ENCODE measurements at regions not wholly inside any gene's neighbourhood (a gene's known extent, or its start where the extent isn't known, plus 50 kb on each side); places are given as distances from the start of the nearest gene placed in this dataset.
A peak's percentile ranks its signal among the peaks of the same experiment; 100 is the strongest.

- H3K27ac ChIP-seq = no peak overlapping the region
- H3F3A ChIP-seq (ENCODE audit: insufficient read depth) = no peaks in the 10 kb centered on the region
- no peaks in the 10 kb centered on the region for H3K9me3 ChIP-seq (ENCODE audit: low read depth)
- H4K20me1 ChIP-seq (ENCODE audit: insufficient read depth) = no peaks in the 10 kb centered on the region
- no peak overlapping the region for H3K4me2 ChIP-seq (ENCODE audit: unreplicated experiment)
- H3K27me3 ChIP-seq (replicated peaks; ENCODE audit: insufficient read depth) = no peaks in the 10 kb centered on the region
- TF ChIP-seq EZH2 (IDR thresholded peaks at IDR 0.05; ENCODE audit: insufficient read depth, poor library complexity, severe bottlenecking) (no peak), EZH2phosphoT487 (IDR thresholded peaks at IDR 0.05; ENCODE audit: insufficient read depth, low read depth) (no peak)
- H3K9me2 ChIP-seq (ENCODE audit: insufficient read depth) = no peaks in the 10 kb centered on the region
- H3K36me3 ChIP-seq (ENCODE audit: low read depth) = no peaks in the 10 kb centered on the region
- no peak for DNase-seq
- in situ Hi-C loops (cut with MboI) = no loop called here
- H3K79me2 ChIP-seq (ENCODE audit: insufficient read depth) = no peaks in the 10 kb centered on the region
- 73 to 82% methylated on average over 6 of the region's 6 CpGs for WGBS, 2 experiments (ENCODE audit: low coverage in 1 of 2, low lambda C conversion rate in 2 of 2, missing lambda C conversion rate in 2 of 2)
- no peak overlapping the region for H2AFZ ChIP-seq
- no peak overlapping the region for H3K4me3 ChIP-seq
- no peak overlapping the region for H3K9ac ChIP-seq
- H3K4me1 ChIP-seq (ENCODE audit: insufficient read depth) = no peaks in the 10 kb centered on the region
Measured at GRCh38 chr6:84860509-84860908, 96.1 kb upstream of the TBX18 start.

- DNase-seq = no peak
- Histone ChIP-seq H3K4me3 (no peak overlapping the region), H3K79me2 (ENCODE audit: insufficient read depth) (no peaks in the 10 kb centered on the region), H3K9ac (no peak overlapping the region), H2AFZ (no peak overlapping the region), H4K20me1 (ENCODE audit: insufficient read depth) (no peaks in the 10 kb centered on the region), H3K36me3 (ENCODE audit: low read depth) (no peaks in the 10 kb centered on the region), H3K4me2 (ENCODE audit: unreplicated experiment) (no peak overlapping the region), H3F3A (ENCODE audit: insufficient read depth) (no peaks in the 10 kb centered on the region; the same call in 1 of the 2 replicates), H3K9me3 (ENCODE audit: low read depth) (no peaks in the 10 kb centered on the region), H3K9me2 (ENCODE audit: insufficient read depth) (no peaks in the 10 kb centered on the region), H3K4me1 (ENCODE audit: insufficient read depth) (peaks cover 11% of the 10 kb centered on the region), H3K27ac (no peak overlapping the region), H3K27me3 (replicated peaks; ENCODE audit: insufficient read depth) (no peaks in the 10 kb centered on the region)
- 73 to 75% methylated on average over 8 of the region's 8 CpGs for WGBS, 2 experiments (ENCODE audit: low coverage in 1 of 2, low lambda C conversion rate in 2 of 2, missing lambda C conversion rate in 2 of 2)
- in situ Hi-C loops (cut with MboI) = no loop called here
- TF ChIP-seq EZH2phosphoT487 (IDR thresholded peaks at IDR 0.05; ENCODE audit: insufficient read depth, low read depth) (no peak), EZH2 (IDR thresholded peaks at IDR 0.05; ENCODE audit: insufficient read depth, poor library complexity, severe bottlenecking) (no peak)
Measured at GRCh38 chr6:84854811-84855400, 90.5 kb upstream of the TBX18 start.

GRCh38 chr6:84853901-84854300, 89.5 kb upstream of the TBX18 start:
- no peaks in the 10 kb centered on the region for H4K20me1 ChIP-seq (ENCODE audit: insufficient read depth)
- no peak overlapping the region for H3K27ac ChIP-seq
- H3K27me3 ChIP-seq (replicated peaks; ENCODE audit: insufficient read depth) = no peaks in the 10 kb centered on the region
- no peak overlapping the region for H3K9ac ChIP-seq
- no peak overlapping the region for H3K4me2 ChIP-seq (ENCODE audit: unreplicated experiment)
- no peak overlapping the region for H2AFZ ChIP-seq
- H3K9me3 ChIP-seq (ENCODE audit: low read depth) = no peaks in the 10 kb centered on the region
- H3K79me2 ChIP-seq (ENCODE audit: insufficient read depth) = no peaks in the 10 kb centered on the region
- in situ Hi-C loops (cut with MboI) = no loop called here
- no peak overlapping the region for H3K4me3 ChIP-seq
- no peaks in the 10 kb centered on the region for H3K36me3 ChIP-seq (ENCODE audit: low read depth)
- peaks cover 11% of the 10 kb centered on the region for H3K4me1 ChIP-seq (ENCODE audit: insufficient read depth)
- TF ChIP-seq EZH2 (IDR thresholded peaks at IDR 0.05; ENCODE audit: insufficient read depth, poor library complexity, severe bottlenecking) (no peak), EZH2phosphoT487 (IDR thresholded peaks at IDR 0.05; ENCODE audit: insufficient read depth, low read depth) (no peak)
- H3K9me2 ChIP-seq (ENCODE audit: insufficient read depth) = no peaks in the 10 kb centered on the region
- peak; percentile 47 for DNase-seq
- no peaks in the 10 kb centered on the region; the same call in 1 of the 2 replicates for H3F3A ChIP-seq (ENCODE audit: insufficient read depth)

GRCh38 chr6:84848960-84849359, 84.6 kb upstream of the TBX18 start:
- Histone ChIP-seq H4K20me1 (ENCODE audit: insufficient read depth) (no peaks in the 10 kb centered on the region), H3K27me3 (replicated peaks; ENCODE audit: insufficient read depth) (no peaks in the 10 kb centered on the region), H3K4me1 (ENCODE audit: insufficient read depth) (peaks cover 5% of the 10 kb centered on the region), H3K9me3 (ENCODE audit: low read depth) (no peaks in the 10 kb centered on the region), H2AFZ (no peak overlapping the region), H3K27ac (no peak overlapping the region), H3K4me2 (ENCODE audit: unreplicated experiment) (no peak overlapping the region), H3K4me3 (no peak overlapping the region), H3K9me2 (ENCODE audit: insufficient read depth) (no peaks in the 10 kb centered on the region), H3K79me2 (ENCODE audit: insufficient read depth) (no peaks in the 10 kb centered on the region), H3K36me3 (ENCODE audit: low read depth) (no peaks in the 10 kb centered on the region), H3K9ac (no peak overlapping the region), H3F3A (ENCODE audit: insufficient read depth) (no peaks in the 10 kb centered on the region; the same call in 1 of the 2 replicates)
- TF ChIP-seq EZH2phosphoT487 (IDR thresholded peaks at IDR 0.05; ENCODE audit: insufficient read depth, low read depth) (no peak), EZH2 (IDR thresholded peaks at IDR 0.05; ENCODE audit: insufficient read depth, poor library complexity, severe bottlenecking) (no peak)
- 58 to 60% methylated on average over 1 of the region's 1 CpG for WGBS, 2 experiments (ENCODE audit: low coverage in 1 of 2, low lambda C conversion rate in 2 of 2, missing lambda C conversion rate in 2 of 2)
- in situ Hi-C loops (cut with MboI) = no loop called here
- no peak for DNase-seq
